ENCODE measurements at regions not wholly inside any gene's neighbourhood (a gene's known extent, or its start where the extent isn't known, plus 50 kb on each side); places are given as distances from the start of the nearest gene placed in this dataset.

- Histone ChIP-seq H3K36me3 (ENCODE audit: insufficient read depth, low read depth, low read length) (no peaks in the 10 kb centered on the region), H3K27ac (ENCODE audit: low read length) (no peak overlapping the region), H3K27me3 (ENCODE audit: insufficient read depth, low read length) (no peaks in the 10 kb centered on the region), H3K4me3 (ENCODE audit: low read length) (no peak overlapping the region), H3K9ac (ENCODE audit: low read depth, low read length) (no peak overlapping the region), H3K4me1 (ENCODE audit: insufficient read depth, low read length) (no peaks in the 10 kb centered on the region), H3K9me3 (ENCODE audit: insufficient read depth, low read depth, low read length) (no peaks in the 10 kb centered on the region)
Observed at GRCh38 chr12:90497923-90498545, 456.9 kb downstream of the CCER1 start.

- Histone ChIP-seq H3K4me1 (ENCODE audit: insufficient read depth, low read length) (no peaks in the 10 kb centered on the region), H3K27me3 (ENCODE audit: insufficient read depth, low read length) (no peaks in the 10 kb centered on the region), H3K9ac (ENCODE audit: low read depth, low read length) (no peak overlapping the region), H3K27ac (ENCODE audit: low read length) (no peak overlapping the region), H3K9me3 (ENCODE audit: insufficient read depth, low read depth, low read length) (peaks cover 29% of the 10 kb centered on the region), H3K4me3 (ENCODE audit: low read length) (no peak overlapping the region), H3K36me3 (ENCODE audit: insufficient read depth, low read depth, low read length) (no peaks in the 10 kb centered on the region)
Observed at GRCh38 chr12:90490355-90490754, 464.6 kb downstream of the CCER1 start.

- Histone ChIP-seq H3K36me3 (ENCODE audit: insufficient read depth, low read depth, low read length) (no peaks in the 10 kb centered on the region), H3K9me3 (ENCODE audit: insufficient read depth, low read depth, low read length) (peaks cover 29% of the 10 kb centered on the region), H3K27me3 (ENCODE audit: insufficient read depth, low read length) (no peaks in the 10 kb centered on the region), H3K4me1 (ENCODE audit: insufficient read depth, low read length) (no peaks in the 10 kb centered on the region), H3K9ac (ENCODE audit: low read depth, low read length) (no peak overlapping the region), H3K4me3 (ENCODE audit: low read length) (no peak overlapping the region), H3K27ac (ENCODE audit: low read length) (no peak overlapping the region)
Observed at GRCh38 chr12:90489141-90489540, 465.8 kb downstream of the CCER1 start.

- no peak overlapping the region for H3K27ac ChIP-seq (ENCODE audit: low read length)
- no peaks in the 10 kb centered on the region for H3K27me3 ChIP-seq (ENCODE audit: insufficient read depth, low read length)
- H3K9ac ChIP-seq (ENCODE audit: low read depth, low read length), result no peak overlapping the region
- peaks cover 5% of the 10 kb centered on the region; the same call in 1 of the 2 replicates for H3K4me1 ChIP-seq (ENCODE audit: insufficient read depth, low read length)
- H3K9me3 ChIP-seq (ENCODE audit: insufficient read depth, low read depth, low read length), result peaks cover 15% of the 10 kb centered on the region
- H3K4me3 ChIP-seq (ENCODE audit: low read length), result no peak overlapping the region
- H3K36me3 ChIP-seq (ENCODE audit: insufficient read depth, low read depth, low read length), result no peaks in the 10 kb centered on the region
Observed at GRCh38 chr12:90485560-90485959, 469.4 kb downstream of the CCER1 start.

DNA sequence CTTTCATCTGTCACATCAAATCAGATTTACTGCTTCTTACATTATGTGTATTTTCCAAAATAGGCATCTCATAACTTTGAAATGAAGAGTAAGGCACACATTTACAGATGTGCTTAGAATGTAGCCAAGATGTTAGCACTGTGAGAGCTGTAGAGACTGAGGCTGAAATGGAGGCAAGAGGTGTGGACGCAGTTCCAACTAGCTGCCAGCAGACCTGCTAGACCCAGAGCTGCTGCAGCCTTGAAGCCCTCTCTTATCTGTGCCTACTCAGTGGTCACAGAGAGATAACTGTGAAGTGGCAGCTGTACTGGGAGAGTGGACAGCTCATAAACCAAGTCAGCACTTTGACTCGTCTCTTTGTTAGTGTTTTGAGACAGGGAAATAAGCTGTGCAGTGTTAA, 470.9 kb downstream of the CCER1 start:
- 0 out of 2 replicates have a peak, but pooled peaks cover under 1% of the 10 kb centered on the region for H3K9me3 ChIP-seq (ENCODE audit: insufficient read depth, low read depth, low read length)
- no peak overlapping the region for H3K4me3 ChIP-seq (ENCODE audit: low read length)
- H3K27me3 ChIP-seq (ENCODE audit: insufficient read depth, low read length), result no peaks in the 10 kb centered on the region
- no peak overlapping the region for H3K27ac ChIP-seq (ENCODE audit: low read length)
- no peaks in the 10 kb centered on the region for H3K36me3 ChIP-seq (ENCODE audit: insufficient read depth, low read depth, low read length)
- no peak overlapping the region for H3K9ac ChIP-seq (ENCODE audit: low read depth, low read length)
- peaks cover 5% of the 10 kb centered on the region; the same call in 1 of the 2 replicates for H3K4me1 ChIP-seq (ENCODE audit: insufficient read depth, low read length)

- Histone ChIP-seq H3K4me3 (ENCODE audit: low read length) (no peak overlapping the region), H3K9ac (ENCODE audit: low read depth, low read length) (no peak overlapping the region), H3K27ac (ENCODE audit: low read length) (no peak overlapping the region), H3K4me1 (ENCODE audit: insufficient read depth, low read length) (peaks cover 5% of the 10 kb centered on the region; the same call in 1 of the 2 replicates), H3K9me3 (ENCODE audit: insufficient read depth, low read depth, low read length) (no peaks in the 10 kb centered on the region), H3K27me3 (ENCODE audit: insufficient read depth, low read length) (no peaks in the 10 kb centered on the region), H3K36me3 (ENCODE audit: insufficient read depth, low read depth, low read length) (no peaks in the 10 kb centered on the region)
Observed at GRCh38 chr12:90481748-90482147, 473.2 kb downstream of the CCER1 start.

- no peaks in the 10 kb centered on the region for H3K27me3 ChIP-seq (ENCODE audit: insufficient read depth, low read length)
- H3K4me1 ChIP-seq (ENCODE audit: insufficient read depth, low read length), result peaks cover 5% of the 10 kb centered on the region; the same call in 1 of the 2 replicates
- H3K27ac ChIP-seq (ENCODE audit: low read length), result no peak overlapping the region
- no peaks in the 10 kb centered on the region for H3K36me3 ChIP-seq (ENCODE audit: insufficient read depth, low read depth, low read length)
- H3K4me3 ChIP-seq (ENCODE audit: low read length), result no peak overlapping the region
- no peak overlapping the region for H3K9ac ChIP-seq (ENCODE audit: low read depth, low read length)
- H3K9me3 ChIP-seq (ENCODE audit: insufficient read depth, low read depth, low read length), result no peaks in the 10 kb centered on the region
Observed at GRCh38 chr12:90479237-90479636, 475.7 kb downstream of the CCER1 start.

DNA sequence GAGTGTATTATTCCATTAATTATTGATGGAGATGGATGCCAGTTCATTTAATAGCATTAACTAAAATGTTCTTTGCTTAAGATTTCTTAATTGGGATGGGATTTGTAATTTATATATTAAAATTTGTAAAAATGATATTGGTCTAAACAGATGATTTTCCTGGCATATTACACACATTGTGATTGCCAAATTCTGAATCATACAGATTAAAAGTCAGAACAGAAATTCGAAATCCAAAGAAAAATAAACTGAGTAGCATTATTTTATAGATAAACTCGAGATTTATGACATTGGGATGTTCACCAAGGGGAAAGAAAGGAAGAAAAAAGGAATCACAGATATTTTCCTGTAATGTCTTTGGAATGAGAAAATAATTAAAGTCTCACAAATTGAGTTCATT, 481.1 kb downstream of the CCER1 start:
- no peaks in the 10 kb centered on the region for H3K9me3 ChIP-seq (ENCODE audit: insufficient read depth, low read depth, low read length)
- no peak overlapping the region for H3K27ac ChIP-seq (ENCODE audit: low read length)
- no peak overlapping the region for H3K4me3 ChIP-seq (ENCODE audit: low read length)
- no peaks in the 10 kb centered on the region for H3K36me3 ChIP-seq (ENCODE audit: insufficient read depth, low read depth, low read length)
- no peaks in the 10 kb centered on the region for H3K4me1 ChIP-seq (ENCODE audit: insufficient read depth, low read length)
- H3K27me3 ChIP-seq (ENCODE audit: insufficient read depth, low read length), result no peaks in the 10 kb centered on the region
- H3K9ac ChIP-seq (ENCODE audit: low read depth, low read length), result no peak overlapping the region

- H3K27me3 ChIP-seq (ENCODE audit: insufficient read depth, low read length), result no peaks in the 10 kb centered on the region
- H3K9me3 ChIP-seq (ENCODE audit: insufficient read depth, low read depth, low read length), result no peaks in the 10 kb centered on the region
- H3K9ac ChIP-seq (ENCODE audit: low read depth, low read length), result no peak overlapping the region
- no peaks in the 10 kb centered on the region for H3K36me3 ChIP-seq (ENCODE audit: insufficient read depth, low read depth, low read length)
- no peak overlapping the region for H3K27ac ChIP-seq (ENCODE audit: low read length)
- no peaks in the 10 kb centered on the region for H3K4me1 ChIP-seq (ENCODE audit: insufficient read depth, low read length)
- no peak overlapping the region for H3K4me3 ChIP-seq (ENCODE audit: low read length)
Observed at GRCh38 chr12:90460681-90461080, 494.3 kb downstream of the CCER1 start.

DNA sequence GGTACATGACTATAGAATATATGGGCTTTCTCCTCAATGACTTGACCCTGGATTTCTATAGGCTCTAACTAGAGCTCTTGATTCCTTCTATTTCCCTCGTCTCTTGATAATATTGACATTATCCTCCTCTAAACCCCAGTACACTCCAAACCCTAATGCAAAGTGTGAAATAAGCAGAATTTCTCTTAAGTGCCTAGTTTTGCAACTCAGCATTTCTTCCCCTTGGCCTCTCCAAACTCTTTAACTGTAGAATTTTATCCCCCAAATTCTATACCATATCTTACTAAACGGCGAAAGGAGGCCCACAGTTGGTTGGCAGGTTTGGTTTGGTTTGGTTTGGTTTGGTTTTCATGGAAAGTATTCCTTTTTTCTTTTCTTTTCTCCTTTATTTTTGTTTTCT, 498.7 kb downstream of the CCER1 start:
- no peak overlapping the region for H3K4me3 ChIP-seq (ENCODE audit: low read length)
- no peak overlapping the region for H3K27ac ChIP-seq (ENCODE audit: low read length)
- no peaks in the 10 kb centered on the region for H3K4me1 ChIP-seq (ENCODE audit: insufficient read depth, low read length)
- no peaks in the 10 kb centered on the region for H3K9me3 ChIP-seq (ENCODE audit: insufficient read depth, low read depth, low read length)
- no peaks in the 10 kb centered on the region for H3K36me3 ChIP-seq (ENCODE audit: insufficient read depth, low read depth, low read length)
- no peak overlapping the region for H3K9ac ChIP-seq (ENCODE audit: low read depth, low read length)
- no peaks in the 10 kb centered on the region for H3K27me3 ChIP-seq (ENCODE audit: insufficient read depth, low read length)

GRCh38 chr12:90455756-90456155, 499.2 kb downstream of the CCER1 start:
- Histone ChIP-seq H3K9me3 (ENCODE audit: insufficient read depth, low read depth, low read length) (no peaks in the 10 kb centered on the region), H3K4me3 (ENCODE audit: low read length) (no peak overlapping the region)

GRCh38 chr12:90449611-90450010, 505.4 kb downstream of the CCER1 start:
- no peaks in the 10 kb centered on the region; the same call in 1 of the 2 replicates for H3K9me3 ChIP-seq (ENCODE audit: insufficient read depth, low read depth, low read length)
- H3K9ac ChIP-seq (ENCODE audit: low read depth, low read length), result no peak overlapping the region
- H3K4me1 ChIP-seq (ENCODE audit: insufficient read depth, low read length), result no peaks in the 10 kb centered on the region
- no peak overlapping the region for H3K27ac ChIP-seq (ENCODE audit: low read length)
- H3K4me3 ChIP-seq (ENCODE audit: low read length), result no peak overlapping the region
- H3K27me3 ChIP-seq (ENCODE audit: insufficient read depth, low read length), result no peaks in the 10 kb centered on the region
- no peaks in the 10 kb centered on the region for H3K36me3 ChIP-seq (ENCODE audit: insufficient read depth, low read depth, low read length)

More at GRCh38 chr12:90455756-90456155, 499.2 kb downstream of the CCER1 start:
- Histone ChIP-seq H3K27ac (ENCODE audit: low read length) (no peak overlapping the region), H3K4me1 (ENCODE audit: insufficient read depth, low read length) (no peaks in the 10 kb centered on the region), H3K9ac (ENCODE audit: low read depth, low read length) (no peak overlapping the region), H3K27me3 (ENCODE audit: insufficient read depth, low read length) (no peaks in the 10 kb centered on the region), H3K36me3 (ENCODE audit: insufficient read depth, low read depth, low read length) (no peaks in the 10 kb centered on the region)
